C4-2B (cell line): ENCODE measurements at regions not wholly inside any gene's neighbourhood (a gene's known extent, or its start where the extent isn't known, plus 50 kb on each side); places are given as distances from the start of the nearest gene placed in this dataset.

Source experiments
- CTCF ChIP-seq: fragments of 450-650 bp; conservative IDR thresholded peaks from 2 replicates; pipeline ENCODE4 v1.5.1; 2017; ENCODE audit warnings: mild to moderate bottlenecking
- ZFX ChIP-seq: fragments of 450-650 bp; IDR thresholded peaks from 2 replicates; pipeline ENCODE4 v1.6.1; 2017

DNA sequence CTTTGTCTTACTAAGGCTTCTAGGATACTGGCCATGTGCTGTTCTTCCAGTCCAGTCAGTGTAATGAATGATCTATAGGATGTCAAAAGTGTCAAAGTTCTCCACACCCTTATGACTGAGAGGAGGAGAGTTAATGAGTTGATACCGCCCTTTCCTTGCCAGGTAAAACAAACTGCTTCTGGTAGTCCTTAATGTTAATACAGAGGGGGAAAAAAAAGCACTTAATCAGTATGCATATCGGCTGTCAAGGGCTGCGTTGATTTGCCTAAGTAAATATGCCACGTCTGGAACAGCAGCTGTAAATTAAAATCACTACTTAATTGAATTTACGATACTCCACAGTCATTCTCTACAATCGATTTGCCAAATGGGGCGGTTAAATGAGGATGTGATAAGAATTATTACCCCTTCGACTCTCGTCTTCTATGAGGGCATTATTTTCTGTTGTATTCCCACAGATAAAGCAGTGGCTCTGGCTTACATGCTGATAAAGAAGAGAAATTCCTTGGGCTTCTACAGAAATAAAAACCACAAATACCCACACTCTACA lies 416.0 kb downstream of the KCNH5 start:
- TF ChIP-seq CTCF (no peak), ZFX (no peak)
